NCI-H2029 (cell line): ENCODE measurements at regions not wholly inside any gene's neighbourhood (a gene's known extent, or its start where the extent isn't known, plus 50 kb on each side); places are given as distances from the start of the nearest gene placed in this dataset.

Experiments
- DNase-seq: peaks from one replicate; lab custom pipeline; 2025; lab: John Stamatoyannopoulos, UW

- DNase-seq: peak; percentile 92
These were observed 62.6 kb upstream of the KLF3 start for GRCh38 chr4:38601244-38601915.

- DNase-seq: no peak
These were observed 62.1 kb upstream of the KLF3 start for GRCh38 chr4:38601916-38602291.

- DNase-seq: no peak
These were observed 60.3 kb upstream of the KLF3 start for GRCh38 chr4:38603652-38604051.

- no peak for DNase-seq
These were observed 58.7 kb upstream of the KLF3 start for GRCh38 chr4:38605181-38605752.

- DNase-seq: peak; percentile 96
These were observed 58.0 kb upstream of the KLF3 start for GRCh38 chr4:38605753-38606586.

- DNase-seq: no peak
These were observed 57.5 kb upstream of the KLF3 start for GRCh38 chr4:38606587-38606905.

GRCh38 chr4:38609614-38610013 lies 54.4 kb upstream of the KLF3 start:
- DNase-seq: peak; percentile 47

- no peak for DNase-seq
These were observed 53.5 kb upstream of the KLF3 start for GRCh38 chr4:38610521-38610920.

GRCh38 chr4:38610966-38611431 lies 53.0 kb upstream of the KLF3 start:
- peak; percentile 35 for DNase-seq

GRCh38 chr4:38611676-38612075 lies 52.3 kb upstream of the KLF3 start:
- DNase-seq: no peak

GRCh38 chr4:38612646-38613414 lies 51.2 kb upstream of the KLF3 start:
- DNase-seq: peak; percentile 67
